ENCODE measurements at regions not wholly inside any gene's neighbourhood (a gene's known extent, or its start where the extent isn't known, plus 50 kb on each side); places are given as distances from the start of the nearest gene placed in this dataset.
A peak's percentile ranks its signal among the peaks of the same experiment; 100 is the strongest.

GRCh38 chr14:50037852-50038251 lies 78.5 kb downstream of the VCPKMT start:
- Histone ChIP-seq H3K27me3 (ENCODE audit: control insufficient read depth, insufficient read depth, low read length) (no peaks in the 10 kb centered on the region), H3K4me3 (ENCODE audit: low read length) (no peak overlapping the region), H3K27ac (ENCODE audit: low read length) (no peak overlapping the region), H3K9me3 (replicated peaks; ENCODE audit: control insufficient read depth, low read depth, low read length) (no peaks in the 10 kb centered on the region), H3K4me1 (ENCODE audit: control insufficient read depth, insufficient read depth, low read length) (peaks cover 8% of the 10 kb centered on the region), H3K36me3 (ENCODE audit: control insufficient read depth, insufficient read depth, low read length) (no peaks in the 10 kb centered on the region)
- 40% methylated on average over 1 of the region's 6 CpGs for WGBS (ENCODE audit: insufficient coverage)
- DNase-seq: no peak

DNA sequence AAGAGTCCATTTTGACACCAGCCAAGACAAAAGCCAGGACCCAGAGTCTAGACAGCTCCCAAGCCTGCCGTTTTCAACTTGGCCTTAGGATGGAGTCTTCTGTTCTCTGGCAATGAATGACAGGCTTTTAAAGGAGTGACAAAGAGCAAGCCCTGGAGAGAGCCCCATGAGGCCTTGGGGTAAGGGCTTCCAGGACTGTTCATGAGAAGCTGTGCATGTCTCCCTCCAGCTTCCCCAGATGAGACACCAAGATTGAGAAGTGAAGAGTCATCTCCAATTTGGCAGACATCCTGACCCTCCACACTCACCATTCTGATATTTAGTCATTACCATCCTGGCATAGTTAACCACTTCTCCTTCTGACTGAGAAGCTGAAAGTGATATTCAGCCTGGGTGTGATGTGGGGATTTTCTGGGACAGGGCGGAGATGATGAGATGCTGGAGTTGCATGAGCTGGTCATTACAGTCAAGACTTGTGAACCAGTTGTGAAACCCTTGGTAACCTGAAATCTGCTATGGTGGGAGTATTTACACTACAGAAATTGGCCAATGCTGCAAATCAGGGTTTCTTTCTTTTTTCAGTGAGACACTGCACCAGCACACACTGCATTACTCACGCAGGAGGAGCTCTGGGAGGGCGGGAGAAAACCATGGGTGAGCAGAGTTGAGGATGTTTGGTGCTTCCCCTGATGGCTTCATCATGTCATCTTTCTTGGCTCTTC lies 77.8 kb downstream of the VCPKMT start:
- H3K27me3 ChIP-seq (ENCODE audit: control insufficient read depth, insufficient read depth, low read length): no peaks in the 10 kb centered on the region
- DNase-seq: no peak
- H3K4me1 ChIP-seq (ENCODE audit: control insufficient read depth, insufficient read depth, low read length): peaks cover 8% of the 10 kb centered on the region
- no peak overlapping the region for H3K4me3 ChIP-seq (ENCODE audit: low read length)
- H3K27ac ChIP-seq (ENCODE audit: low read length): no peak overlapping the region
- H3K9me3 ChIP-seq (replicated peaks; ENCODE audit: control insufficient read depth, low read depth, low read length): no peaks in the 10 kb centered on the region
- no peaks in the 10 kb centered on the region for H3K36me3 ChIP-seq (ENCODE audit: control insufficient read depth, insufficient read depth, low read length)
- WGBS (ENCODE audit: insufficient coverage): 64% methylated on average over 2 of the region's 4 CpGs

GRCh38 chr14:50039120-50039517 lies 77.3 kb downstream of the VCPKMT start:
- peaks cover 11% of the 10 kb centered on the region for H3K4me1 ChIP-seq (ENCODE audit: control insufficient read depth, insufficient read depth, low read length)

GRCh38 chr14:50039734-50040400 lies 76.5 kb downstream of the VCPKMT start:
- Histone ChIP-seq H3K36me3 (ENCODE audit: control insufficient read depth, insufficient read depth, low read length) (no peaks in the 10 kb centered on the region), H3K4me1 (ENCODE audit: control insufficient read depth, insufficient read depth, low read length) (peaks cover 15% of the 10 kb centered on the region), H3K9me3 (replicated peaks; ENCODE audit: control insufficient read depth, low read depth, low read length) (no peaks in the 10 kb centered on the region), H3K27me3 (ENCODE audit: control insufficient read depth, insufficient read depth, low read length) (no peaks in the 10 kb centered on the region), H3K27ac (ENCODE audit: low read length) (peak overlapping the region; percentile 53), H3K4me3 (ENCODE audit: low read length) (no peak overlapping the region)
- DNase-seq: no peak
- WGBS (ENCODE audit: insufficient coverage): 83% methylated on average over 5 of the region's 9 CpGs

More at GRCh38 chr14:50039120-50039517, 77.3 kb downstream of the VCPKMT start:
- Histone ChIP-seq H3K4me3 (ENCODE audit: low read length) (no peak overlapping the region), H3K36me3 (ENCODE audit: control insufficient read depth, insufficient read depth, low read length) (no peaks in the 10 kb centered on the region), H3K27me3 (ENCODE audit: control insufficient read depth, insufficient read depth, low read length) (no peaks in the 10 kb centered on the region), H3K27ac (ENCODE audit: low read length) (no peak overlapping the region), H3K9me3 (replicated peaks; ENCODE audit: control insufficient read depth, low read depth, low read length) (no peaks in the 10 kb centered on the region)
- DNase-seq: no peak
- 100% methylated on average over 3 of the region's 4 CpGs for WGBS (ENCODE audit: insufficient coverage)

DNA sequence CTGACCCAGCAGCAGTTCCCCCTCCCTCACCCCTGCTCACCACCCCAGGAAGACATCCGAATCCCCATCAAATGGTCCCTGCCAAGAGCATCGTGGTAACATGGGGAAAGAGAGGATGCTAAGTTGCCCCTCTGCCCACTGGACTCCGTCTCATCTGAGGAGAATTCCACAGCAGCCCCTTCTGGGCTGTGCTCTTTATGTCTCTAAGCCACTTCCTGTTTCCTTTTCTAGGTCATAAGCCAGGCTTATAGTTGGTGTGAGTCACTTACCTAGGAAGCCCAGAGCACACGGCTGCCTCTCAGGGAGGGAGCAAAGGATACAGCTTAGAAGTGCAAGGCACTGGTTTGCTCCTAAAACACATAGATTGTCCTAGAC lies 76.0 kb downstream of the VCPKMT start:
- H3K27me3 ChIP-seq (ENCODE audit: control insufficient read depth, insufficient read depth, low read length): no peaks in the 10 kb centered on the region
- DNase-seq: peak; percentile 53
- WGBS (ENCODE audit: insufficient coverage): 56% methylated on average over 3 of the region's 4 CpGs
- H3K9me3 ChIP-seq (replicated peaks; ENCODE audit: control insufficient read depth, low read depth, low read length): no peaks in the 10 kb centered on the region
- H3K4me1 ChIP-seq (ENCODE audit: control insufficient read depth, insufficient read depth, low read length): peaks cover 20% of the 10 kb centered on the region
- no peak overlapping the region for H3K4me3 ChIP-seq (ENCODE audit: low read length)
- H3K36me3 ChIP-seq (ENCODE audit: control insufficient read depth, insufficient read depth, low read length): no peaks in the 10 kb centered on the region
- peak overlapping the region; percentile 53 for H3K27ac ChIP-seq (ENCODE audit: low read length)

DNA sequence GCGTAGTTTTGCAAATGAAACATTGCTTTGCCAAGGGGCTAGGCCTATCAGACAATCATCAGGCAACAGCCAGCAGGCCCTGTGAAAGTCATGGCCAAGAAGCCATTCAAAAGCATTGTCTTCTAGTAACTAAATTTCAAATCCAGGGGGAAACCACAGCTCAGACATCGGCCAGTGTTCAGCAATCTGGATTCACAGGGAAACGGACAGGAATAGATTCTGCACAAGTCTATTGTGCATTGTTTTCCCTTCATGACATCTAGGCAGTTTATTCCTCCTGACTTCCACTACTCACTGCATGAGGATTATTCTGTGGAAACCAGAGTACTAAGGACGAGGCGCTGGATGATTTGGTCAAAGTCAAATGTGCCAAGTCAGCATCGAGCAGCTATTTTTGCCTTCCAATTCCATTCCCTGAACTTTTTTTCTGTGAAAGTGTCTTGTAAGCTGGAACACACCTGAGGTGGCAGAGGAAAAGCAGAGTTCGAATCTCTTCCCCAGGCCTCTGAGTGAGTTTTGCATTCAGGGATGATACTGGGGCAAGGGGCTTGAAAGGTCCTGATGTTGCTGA lies 75.4 kb downstream of the VCPKMT start:
- H3K4me3 ChIP-seq (ENCODE audit: low read length): no peak overlapping the region
- peak; percentile 36 for DNase-seq
- H3K27ac ChIP-seq (ENCODE audit: low read length): peak overlapping the region; percentile 53
- H3K27me3 ChIP-seq (ENCODE audit: control insufficient read depth, insufficient read depth, low read length): no peaks in the 10 kb centered on the region
- WGBS (ENCODE audit: insufficient coverage): 43% methylated on average over 5 of the region's 7 CpGs
- no peaks in the 10 kb centered on the region for H3K36me3 ChIP-seq (ENCODE audit: control insufficient read depth, insufficient read depth, low read length)
- H3K9me3 ChIP-seq (replicated peaks; ENCODE audit: control insufficient read depth, low read depth, low read length): peaks cover 5% of the 10 kb centered on the region
- H3K4me1 ChIP-seq (ENCODE audit: control insufficient read depth, insufficient read depth, low read length): peaks cover 21% of the 10 kb centered on the region

GRCh38 chr14:50041980-50042379 lies 74.4 kb downstream of the VCPKMT start:
- 90% methylated on average over 2 of the region's 3 CpGs for WGBS (ENCODE audit: insufficient coverage)
- H3K4me3 ChIP-seq (ENCODE audit: low read length): no peak overlapping the region
- no peaks in the 10 kb centered on the region for H3K27me3 ChIP-seq (ENCODE audit: control insufficient read depth, insufficient read depth, low read length)
- no peak for DNase-seq
- H3K4me1 ChIP-seq (ENCODE audit: control insufficient read depth, insufficient read depth, low read length): peaks cover 21% of the 10 kb centered on the region
- H3K9me3 ChIP-seq (replicated peaks; ENCODE audit: control insufficient read depth, low read depth, low read length): peaks cover 7% of the 10 kb centered on the region
- H3K27ac ChIP-seq (ENCODE audit: low read length): no peak overlapping the region
- no peaks in the 10 kb centered on the region for H3K36me3 ChIP-seq (ENCODE audit: control insufficient read depth, insufficient read depth, low read length)

GRCh38 chr14:50044042-50044651 lies 72.2 kb downstream of the VCPKMT start:
- H3K9me3 ChIP-seq (replicated peaks; ENCODE audit: control insufficient read depth, low read depth, low read length): peaks cover 7% of the 10 kb centered on the region
- no peaks in the 10 kb centered on the region for H3K27me3 ChIP-seq (ENCODE audit: control insufficient read depth, insufficient read depth, low read length)
- no peak for DNase-seq
- no CpG with 5 or more reads among the region's 4 CpGs for WGBS (ENCODE audit: insufficient coverage)
- H3K4me3 ChIP-seq (ENCODE audit: low read length): no peak overlapping the region
- no peaks in the 10 kb centered on the region for H3K36me3 ChIP-seq (ENCODE audit: control insufficient read depth, insufficient read depth, low read length)
- H3K27ac ChIP-seq (ENCODE audit: low read length): peak overlapping the region; percentile 54
- H3K4me1 ChIP-seq (ENCODE audit: control insufficient read depth, insufficient read depth, low read length): peaks cover 24% of the 10 kb centered on the region

DNA sequence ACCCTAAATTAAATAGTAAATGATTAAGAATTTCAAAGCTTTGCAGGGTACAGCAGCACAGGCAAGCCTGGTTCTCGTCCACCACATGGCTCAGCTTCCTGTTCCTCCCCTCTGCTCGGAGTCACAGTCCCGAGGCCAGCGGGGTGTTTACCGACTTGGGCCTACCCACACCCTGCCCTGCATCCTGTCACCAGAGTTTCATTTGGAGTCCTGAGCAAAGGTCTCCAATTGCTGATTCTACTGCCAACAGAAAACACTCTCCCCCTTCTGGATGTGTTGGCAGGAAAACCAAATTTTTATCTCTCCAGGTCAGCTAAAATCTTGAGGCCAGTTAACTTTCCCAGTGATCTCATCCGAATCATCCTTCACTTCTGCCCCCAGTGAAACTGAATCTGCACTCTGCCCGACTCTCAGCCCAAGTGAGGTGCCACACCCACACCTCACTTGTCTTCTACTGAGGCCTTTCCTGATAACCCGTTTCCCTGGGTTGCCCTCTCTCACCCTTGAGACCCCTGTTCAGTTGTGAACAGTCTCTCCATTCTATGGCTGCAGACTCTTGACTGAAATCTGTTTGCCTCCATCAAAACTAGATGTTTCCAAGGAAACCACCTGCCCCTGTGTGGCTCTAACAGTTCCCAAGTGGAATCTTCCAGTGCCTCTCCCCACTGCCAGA lies 71.2 kb downstream of the VCPKMT start:
- H3K4me1 ChIP-seq (ENCODE audit: control insufficient read depth, insufficient read depth, low read length): peaks cover 24% of the 10 kb centered on the region
- H3K4me3 ChIP-seq (ENCODE audit: low read length): no peak overlapping the region
- H3K9me3 ChIP-seq (replicated peaks; ENCODE audit: control insufficient read depth, low read depth, low read length): peaks cover 7% of the 10 kb centered on the region
- no peaks in the 10 kb centered on the region for H3K36me3 ChIP-seq (ENCODE audit: control insufficient read depth, insufficient read depth, low read length)
- peak overlapping the region; percentile 54 for H3K27ac ChIP-seq (ENCODE audit: low read length)
- H3K27me3 ChIP-seq (ENCODE audit: control insufficient read depth, insufficient read depth, low read length): no peaks in the 10 kb centered on the region
- peak; percentile 84 for DNase-seq
- WGBS (ENCODE audit: insufficient coverage): 28% methylated on average over 8 of the region's 8 CpGs

GRCh38 chr14:50045837-50046236 lies 70.5 kb downstream of the VCPKMT start:
- Histone ChIP-seq H3K4me3 (ENCODE audit: low read length) (no peak overlapping the region), H3K4me1 (ENCODE audit: control insufficient read depth, insufficient read depth, low read length) (peaks cover 17% of the 10 kb centered on the region), H3K9me3 (replicated peaks; ENCODE audit: control insufficient read depth, low read depth, low read length) (peaks cover 7% of the 10 kb centered on the region), H3K27me3 (ENCODE audit: control insufficient read depth, insufficient read depth, low read length) (no peaks in the 10 kb centered on the region), H3K27ac (ENCODE audit: low read length) (no peak overlapping the region), H3K36me3 (ENCODE audit: control insufficient read depth, insufficient read depth, low read length) (no peaks in the 10 kb centered on the region)
- DNase-seq: no peak
- 100% methylated on average over 1 of the region's 2 CpGs for WGBS (ENCODE audit: insufficient coverage)
